ENCODE measurements at regions not wholly inside any gene's neighbourhood (a gene's known extent, or its start where the extent isn't known, plus 50 kb on each side); places are given as distances from the start of the nearest gene placed in this dataset.

DNA sequence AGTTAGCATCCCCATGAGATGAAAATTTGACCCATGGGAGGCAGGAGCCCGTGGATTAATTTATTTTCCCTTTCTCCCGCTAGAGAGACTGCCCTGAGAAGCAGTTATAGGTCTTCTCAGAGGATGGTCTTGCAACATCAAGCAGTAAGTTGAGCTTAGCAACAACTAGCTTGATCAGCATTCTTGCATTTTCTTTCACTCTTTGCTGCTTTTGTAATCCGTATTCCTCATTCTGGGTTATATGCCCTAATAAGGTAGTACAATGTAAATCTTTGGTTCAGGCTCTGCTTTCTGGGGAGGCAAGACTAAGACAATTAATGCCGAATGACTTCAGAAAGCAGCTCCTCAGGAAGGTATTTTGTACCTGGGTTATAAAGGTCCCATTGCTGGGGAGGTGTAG lies 146.8 kb downstream of the FZD1 start:
- TF ChIP-seq, protein P1, sequence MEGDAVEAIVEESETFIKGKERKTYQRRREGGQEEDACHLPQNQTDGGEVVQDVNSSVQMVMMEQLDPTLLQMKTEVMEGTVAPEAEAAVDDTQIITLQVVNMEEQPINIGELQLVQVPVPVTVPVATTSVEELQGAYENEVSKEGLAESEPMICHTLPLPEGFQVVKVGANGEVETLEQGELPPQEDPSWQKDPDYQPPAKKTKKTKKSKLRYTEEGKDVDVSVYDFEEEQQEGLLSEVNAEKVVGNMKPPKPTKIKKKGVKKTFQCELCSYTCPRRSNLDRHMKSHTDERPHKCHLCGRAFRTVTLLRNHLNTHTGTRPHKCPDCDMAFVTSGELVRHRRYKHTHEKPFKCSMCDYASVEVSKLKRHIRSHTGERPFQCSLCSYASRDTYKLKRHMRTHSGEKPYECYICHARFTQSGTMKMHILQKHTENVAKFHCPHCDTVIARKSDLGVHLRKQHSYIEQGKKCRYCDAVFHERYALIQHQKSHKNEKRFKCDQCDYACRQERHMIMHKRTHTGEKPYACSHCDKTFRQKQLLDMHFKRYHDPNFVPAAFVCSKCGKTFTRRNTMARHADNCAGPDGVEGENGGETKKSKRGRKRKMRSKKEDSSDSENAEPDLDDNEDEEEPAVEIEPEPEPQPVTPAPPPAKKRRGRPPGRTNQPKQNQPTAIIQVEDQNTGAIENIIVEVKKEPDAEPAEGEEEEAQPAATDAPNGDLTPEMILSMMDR (IDR thresholded peaks at IDR 0.05), result no peak
- no peak for TF ChIP-seq ZFX (IDR thresholded peaks at IDR 0.05; ENCODE audit: borderline replicate concordance)

Measured in 22Rv1 (cell line).